ENCODE measurements at regions not wholly inside any gene's neighbourhood (a gene's known extent, or its start where the extent isn't known, plus 50 kb on each side); places are given as distances from the start of the nearest gene placed in this dataset.

- Histone ChIP-seq H3K9me3 (peaks cover 0 to 6% (median 0%) of the 10 kb centered on the region in 8 donors), H3K36me3 (no peaks in the 10 kb centered on the region), H3K4me1 (no peaks in the 10 kb centered on the region), H3K4me3 (no peak overlapping the region), H3K27ac (no peak overlapping the region), H3K27me3 (replicated peaks in 1 of 7) (no peaks in the 10 kb centered on the region)
- TF ChIP-seq POLR2AphosphoS5 (IDR thresholded peaks at IDR 0.05) (no peak), POLR2A (IDR thresholded peaks at IDR 0.05) (no peak), CTCF (IDR thresholded peaks at IDR 0.05 in 8 of 11, conservative IDR thresholded peaks at IDR 0.05 in 3 of 11) (no peak)
- intact Hi-C loops (cut with DNase I; ENCODE audit: low total_unique reads), result no loop called here
- DNase-seq, result no peak
- 82 to 100% (median 93%) methylated on average over 2 to 4 of the region's 4 CpGs for whole genome bisulfite sequencing, 5 donors
Observed at GRCh38 chrX:9269134-9269533, 195.7 kb upstream of the TBL1X start.

DNA sequence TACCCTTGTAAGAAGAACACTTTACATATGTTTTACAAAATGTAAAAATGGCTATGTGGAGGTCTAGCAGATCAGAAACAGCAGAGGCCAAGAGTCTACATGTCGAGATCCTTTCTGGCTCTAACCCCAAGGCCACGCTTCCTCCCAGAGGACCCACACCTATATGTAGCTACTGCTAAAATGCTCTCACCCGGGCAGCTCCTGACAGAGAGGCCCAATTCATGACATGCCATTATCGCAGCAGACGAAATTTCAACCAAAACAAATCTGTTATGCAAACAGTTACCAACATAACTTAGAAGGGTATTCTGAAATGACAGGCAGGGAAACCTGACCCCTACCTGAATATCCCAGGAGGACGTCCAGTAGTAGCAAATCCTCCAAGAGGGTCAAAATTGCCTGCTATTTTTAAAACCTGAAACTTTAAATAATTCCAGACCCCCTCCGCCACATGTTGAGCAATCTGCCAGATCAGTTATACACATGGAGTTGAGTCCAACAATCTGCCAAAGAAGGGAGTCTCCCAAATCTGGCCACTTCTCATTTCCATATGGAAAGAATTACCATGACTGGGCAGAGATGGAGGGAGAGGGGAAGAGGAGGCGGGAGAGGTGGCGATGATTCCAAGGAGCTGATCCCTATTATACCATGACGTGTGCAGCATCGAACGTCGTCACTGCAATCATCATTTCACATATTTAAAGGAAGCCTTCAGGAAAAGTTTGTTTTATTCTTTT is 192.9 kb upstream of the TBL1X start:
- Histone ChIP-seq H3K9me3 (peaks cover 0 to 7% (median 0%) of the 10 kb centered on the region in 8 donors), H3K4me1 (no peaks in the 10 kb centered on the region), H3K36me3 (no peaks in the 10 kb centered on the region), H3K27ac (no peak overlapping the region), H3K27me3 (replicated peaks in 1 of 7) (no peaks in the 10 kb centered on the region), H3K4me3 (no peak overlapping the region)
- 81 to 91% (median 87%) methylated on average over 11 to 13 of the region's 13 CpGs for WGBS, 5 donors
- TF ChIP-seq POLR2A (IDR thresholded peaks at IDR 0.05) (no peak), CTCF (IDR thresholded peaks at IDR 0.05 in 8 of 11, conservative IDR thresholded peaks at IDR 0.05 in 3 of 11) (no peak), POLR2AphosphoS5 (IDR thresholded peaks at IDR 0.05) (no peak)
- no peak for DNase-seq
- intact Hi-C loops (cut with DNase I; ENCODE audit: low total_unique reads), result no loop called here

DNA sequence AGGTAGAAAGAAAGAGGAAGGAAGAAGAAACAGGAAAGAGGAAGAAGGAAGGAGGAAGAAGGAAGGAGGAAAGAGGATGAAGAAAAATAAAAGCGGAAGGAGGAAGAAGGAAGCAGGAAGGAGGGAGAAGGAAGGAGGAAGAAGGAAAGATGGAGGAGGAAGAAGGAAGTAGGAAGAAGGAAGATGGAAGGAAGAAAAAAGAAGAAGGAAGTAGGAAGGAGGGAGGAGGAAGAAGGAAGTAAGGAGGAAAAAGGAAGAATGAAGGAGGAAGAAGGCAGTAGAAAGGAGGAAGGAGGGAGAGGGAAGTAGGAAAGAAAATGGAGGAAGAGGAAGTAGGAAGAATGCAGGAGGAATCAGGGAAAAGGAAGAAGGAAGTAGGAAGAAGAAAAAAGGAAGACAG is 191.1 kb upstream of the TBL1X start:
- peaks cover 0 to 7% (median 0%) of the 10 kb centered on the region in 8 donors for H3K9me3 ChIP-seq
- peaks cover 0 to under 1% (median 0%) of the 10 kb centered on the region in 6 donors for H3K4me1 ChIP-seq
- TF ChIP-seq POLR2AphosphoS5 (IDR thresholded peaks at IDR 0.05) (no peak), CTCF (IDR thresholded peaks at IDR 0.05 in 8 of 11, conservative IDR thresholded peaks at IDR 0.05 in 3 of 11) (peak in 1 of 11 experiments; percentile 4)
- H3K4me3 ChIP-seq, result no peak overlapping the region
- H3K27me3 ChIP-seq (replicated peaks in 1 of 7), result no peaks in the 10 kb centered on the region
- intact Hi-C loops (cut with DNase I; ENCODE audit: low total_unique reads), result no loop called here
- H3K27ac ChIP-seq, result no peak overlapping the region
- H3K36me3 ChIP-seq, result no peaks in the 10 kb centered on the region
- WGBS, 5 donors, result 70 to 85% (median 82%) methylated on average over 1 of the region's 1 CpG
- no peak for DNase-seq

GRCh38 chrX:9278475-9279233 is 186.2 kb upstream of the TBL1X start:
- peaks cover 0 to 2% (median 0%) of the 10 kb centered on the region in 6 donors for H3K4me1 ChIP-seq
- intact Hi-C loops (cut with DNase I; ENCODE audit: low total_unique reads), result no loop called here
- TF ChIP-seq CTCF (IDR thresholded peaks at IDR 0.05 in 8 of 11, conservative IDR thresholded peaks at IDR 0.05 in 3 of 11) (no peak), POLR2A (IDR thresholded peaks at IDR 0.05) (no peak), POLR2AphosphoS5 (IDR thresholded peaks at IDR 0.05) (no peak)
- peak overlapping the region in 4 of 8 donors; percentile 20 to 53 (median 36) for H3K27ac ChIP-seq
- no peaks in the 10 kb centered on the region for H3K36me3 ChIP-seq
- peaks cover 0 to 6% (median 0%) of the 10 kb centered on the region in 8 donors for H3K9me3 ChIP-seq
- no peak overlapping the region for H3K4me3 ChIP-seq
- no peaks in the 10 kb centered on the region for H3K27me3 ChIP-seq (replicated peaks in 1 of 7)
- DNase-seq, result no peak
- WGBS, 5 donors, result 74 to 87% (median 77%) methylated on average over 7 of the region's 7 CpGs
